Right atrium auricular region (tissue), 2 donors: ENCODE measurements at regions not wholly inside any gene's neighbourhood (a gene's known extent, or its start where the extent isn't known, plus 50 kb on each side); places are given as distances from the start of the nearest gene placed in this dataset.

Experiments used
- DNase-seq: peaks from one replicate; pipeline ENCODE4 v3.0.0-alpha.2; 2019; ENCODE audit warnings: low spot score
- H3K27ac ChIP-seq, 2 donors: fragments of 200-600 bp; sonication (generic); 1 replicate in 1 of 2; 2 replicates in 1 of 2; pipeline ENCODE4 v1.5.1; 2016 to 2019
- H3K27me3 ChIP-seq, 2 donors: fragments of 200-600 bp; sonication (generic); one replicate each; pipeline versions ENCODE4 v1.5.1 to v1.6.0; 2017 to 2019
- H3K36me3 ChIP-seq: fragments of 200-600 bp; sonication (generic); one replicate; pipeline ENCODE4 v1.5.1; 2016
- H3K4me1 ChIP-seq, 2 donors: fragments of 200-600 bp; sonication (generic); one replicate each; pipeline versions ENCODE4 v1.5.1 to v1.6.0; 2017 to 2019
- H3K4me3 ChIP-seq, 2 donors: fragments of 200-600 bp; sonication (generic); 1 replicate in 1 of 2; 2 replicates in 1 of 2; pipeline ENCODE4 v1.5.1; 2017 to 2019; ENCODE audit warnings: mild to moderate bottlenecking in 1 of 2, moderate library complexity in 1 of 2
- H3K9me3 ChIP-seq, 2 donors: fragments of 200-600 bp; sonication (generic); one replicate each; pipeline ENCODE4 v1.5.1; 2019
- TF ChIP-seq, protein P1 (sequence below), 2 donors: fragments of 200-600 bp; sonication (generic); IDR thresholded peaks; one replicate each; pipeline ENCODE4 v1.5.1; 2019; ENCODE audit warnings: antibody characterized with exemption in 2 of 2

DNA sequence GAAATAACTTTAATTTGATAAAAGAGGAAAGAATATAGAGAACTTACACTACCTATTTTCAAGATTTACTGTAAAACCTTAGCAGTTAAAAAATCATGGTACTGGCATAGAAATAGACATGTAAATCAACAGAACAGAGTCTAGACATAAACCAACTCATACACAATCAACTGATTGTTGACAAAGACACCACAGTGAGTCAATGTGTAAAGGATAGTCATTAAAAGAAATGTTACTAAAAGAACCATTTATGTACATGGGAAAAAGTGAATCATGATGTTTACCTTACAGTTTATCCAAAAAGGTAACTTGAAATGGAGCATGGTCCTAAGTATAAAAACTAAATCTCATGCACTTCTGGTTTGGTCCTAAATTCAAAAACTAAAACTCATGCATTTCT lies 847.4 kb downstream of the IGSF11 start:
- Histone ChIP-seq H3K36me3 (no peaks in the 10 kb centered on the region), H3K27ac (no peak overlapping the region), H3K4me1 (no peaks in the 10 kb centered on the region), H3K4me3 (no peak overlapping the region), H3K27me3 (no peaks in the 10 kb centered on the region), H3K9me3 (no peaks in the 10 kb centered on the region)
- no peak for DNase-seq
- TF ChIP-seq, protein P1, sequence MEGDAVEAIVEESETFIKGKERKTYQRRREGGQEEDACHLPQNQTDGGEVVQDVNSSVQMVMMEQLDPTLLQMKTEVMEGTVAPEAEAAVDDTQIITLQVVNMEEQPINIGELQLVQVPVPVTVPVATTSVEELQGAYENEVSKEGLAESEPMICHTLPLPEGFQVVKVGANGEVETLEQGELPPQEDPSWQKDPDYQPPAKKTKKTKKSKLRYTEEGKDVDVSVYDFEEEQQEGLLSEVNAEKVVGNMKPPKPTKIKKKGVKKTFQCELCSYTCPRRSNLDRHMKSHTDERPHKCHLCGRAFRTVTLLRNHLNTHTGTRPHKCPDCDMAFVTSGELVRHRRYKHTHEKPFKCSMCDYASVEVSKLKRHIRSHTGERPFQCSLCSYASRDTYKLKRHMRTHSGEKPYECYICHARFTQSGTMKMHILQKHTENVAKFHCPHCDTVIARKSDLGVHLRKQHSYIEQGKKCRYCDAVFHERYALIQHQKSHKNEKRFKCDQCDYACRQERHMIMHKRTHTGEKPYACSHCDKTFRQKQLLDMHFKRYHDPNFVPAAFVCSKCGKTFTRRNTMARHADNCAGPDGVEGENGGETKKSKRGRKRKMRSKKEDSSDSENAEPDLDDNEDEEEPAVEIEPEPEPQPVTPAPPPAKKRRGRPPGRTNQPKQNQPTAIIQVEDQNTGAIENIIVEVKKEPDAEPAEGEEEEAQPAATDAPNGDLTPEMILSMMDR (IDR thresholded peaks at IDR 0.05), result no peak

DNA sequence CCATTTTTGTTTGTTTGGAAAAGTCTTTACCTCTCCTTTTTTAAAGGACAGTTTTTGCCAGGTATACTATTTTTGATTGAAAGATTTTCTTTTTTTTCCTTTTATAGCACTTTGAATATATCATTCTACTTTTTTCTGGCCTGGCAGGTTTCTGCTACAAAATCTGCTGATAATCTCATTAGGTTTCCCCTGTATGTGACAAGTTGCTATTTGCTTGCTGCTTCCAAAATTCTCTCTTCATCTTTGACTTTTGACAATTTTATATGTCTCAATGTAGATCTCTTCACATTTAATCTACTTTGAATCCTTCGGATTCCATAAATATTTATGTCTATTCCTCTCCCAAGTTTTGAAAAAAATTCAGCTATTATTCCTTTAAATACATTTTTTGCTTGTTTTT lies 838.5 kb downstream of the IGSF11 start:
- Histone ChIP-seq H3K27ac (no peak overlapping the region), H3K9me3 (peaks cover 0 to 33% of the 10 kb centered on the region in 2 donors), H3K36me3 (no peaks in the 10 kb centered on the region), H3K4me1 (no peaks in the 10 kb centered on the region), H3K27me3 (no peaks in the 10 kb centered on the region), H3K4me3 (no peak overlapping the region)
- DNase-seq, result no peak
- TF ChIP-seq, protein P1 (IDR thresholded peaks at IDR 0.05), result no peak

- no peak for DNase-seq
- H3K9me3 ChIP-seq, result peaks cover 0 to 46% of the 10 kb centered on the region in 2 donors
- no peak overlapping the region for H3K27ac ChIP-seq
- H3K4me3 ChIP-seq, result no peak overlapping the region
- no peaks in the 10 kb centered on the region for H3K4me1 ChIP-seq
- no peaks in the 10 kb centered on the region for H3K27me3 ChIP-seq
- TF ChIP-seq, protein P1 (IDR thresholded peaks at IDR 0.05), result no peak
- H3K36me3 ChIP-seq, result no peaks in the 10 kb centered on the region
Measured at GRCh38 chr3:118199044-118199443, 835.6 kb downstream of the IGSF11 start.

DNA sequence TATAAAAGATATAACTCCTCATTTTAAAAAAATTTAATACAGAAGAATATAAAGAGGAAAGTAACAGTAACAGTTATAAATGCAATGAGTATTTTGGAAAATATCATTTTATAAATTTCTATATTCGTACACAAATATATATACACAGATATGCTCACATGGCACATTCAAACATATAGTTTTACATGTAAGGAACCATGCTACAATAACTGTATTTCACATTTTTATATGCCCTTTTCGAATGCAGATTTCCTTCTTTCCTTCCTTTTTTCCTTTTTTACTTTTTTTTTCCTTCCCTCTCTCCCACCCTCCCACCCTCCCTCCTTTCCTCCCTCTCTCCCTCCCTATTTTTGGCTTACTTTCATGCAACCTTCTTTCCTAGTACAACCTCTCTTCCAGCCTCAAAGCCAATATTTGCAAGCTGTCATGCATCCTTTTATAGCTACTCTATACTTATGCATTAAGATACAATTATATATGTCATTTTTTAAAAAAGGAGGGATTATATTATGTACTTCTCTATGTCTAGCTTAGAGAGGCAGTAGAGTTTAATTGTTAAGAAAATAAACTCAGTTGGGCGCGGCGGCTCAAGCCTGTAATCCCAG lies 830.5 kb downstream of the IGSF11 start:
- no peaks in the 10 kb centered on the region for H3K4me1 ChIP-seq
- H3K36me3 ChIP-seq, result no peaks in the 10 kb centered on the region
- no peak overlapping the region for H3K4me3 ChIP-seq
- no peak for DNase-seq
- H3K27ac ChIP-seq, result no peak overlapping the region
- H3K27me3 ChIP-seq, result no peaks in the 10 kb centered on the region
- peaks cover 0 to 13% of the 10 kb centered on the region in 2 donors for H3K9me3 ChIP-seq
- TF ChIP-seq, protein P1 (IDR thresholded peaks at IDR 0.05), result no peak

GRCh38 chr3:118207271-118207670 lies 827.4 kb downstream of the IGSF11 start:
- Histone ChIP-seq H3K36me3 (no peaks in the 10 kb centered on the region), H3K9me3 (peaks cover 0 to 3% of the 10 kb centered on the region in 2 donors)

More at GRCh38 chr3:118207271-118207670, 827.4 kb downstream of the IGSF11 start:
- no peak for DNase-seq
- Histone ChIP-seq H3K27ac (no peak overlapping the region), H3K27me3 (no peaks in the 10 kb centered on the region), H3K4me1 (no peaks in the 10 kb centered on the region), H3K4me3 (no peak overlapping the region)
- TF ChIP-seq, protein P1 (IDR thresholded peaks at IDR 0.05), result no peak
